ENCODE measurements at regions not wholly inside any gene's neighbourhood (a gene's known extent, or its start where the extent isn't known, plus 50 kb on each side); places are given as distances from the start of the nearest gene placed in this dataset.

GRCh38 chr20:47854687-47855212 is 69.5 kb upstream of the SULF2 start:
- H3K4me3 ChIP-seq (ENCODE audit: low read depth, low read length), result no peak overlapping the region
- no peak overlapping the region for H3K27ac ChIP-seq (ENCODE audit: low read depth, low read length)
- H3K4me1 ChIP-seq (ENCODE audit: control insufficient read depth in 1 of 2, insufficient read depth in 2 of 2, low read length in 2 of 2), result peaks cover 8 to 9% of the 10 kb centered on the region in 2 experiments
- H3K9ac ChIP-seq (ENCODE audit: low read length), result no peak overlapping the region
- no peak overlapping the region for H2BK5ac ChIP-seq (ENCODE audit: low read depth, low read length, poor library complexity)
- no peak overlapping the region for H4K91ac ChIP-seq (ENCODE audit: low read depth, low read length)
- H3K4me2 ChIP-seq (ENCODE audit: low read length), result no peak overlapping the region
- no peak overlapping the region for H2BK120ac ChIP-seq (ENCODE audit: insufficient read depth, low read length, poor library complexity)
- no peak overlapping the region for H4K8ac ChIP-seq (ENCODE audit: low read depth, low read length)
- no peak overlapping the region for H3K18ac ChIP-seq (ENCODE audit: low read length)
- no peaks in the 10 kb centered on the region for H3K27me3 ChIP-seq (ENCODE audit: insufficient read depth, low read length)
- no CpG with 5 or more reads among the region's 10 CpGs for WGBS (ENCODE audit: extremely low coverage, insufficient coverage, insufficient read length)
- no peak overlapping the region for H2AK5ac ChIP-seq (ENCODE audit: low read length)
- no peak overlapping the region for H3K23ac ChIP-seq (ENCODE audit: low read length)
- H3K14ac ChIP-seq (ENCODE audit: low read length), result no peak overlapping the region
- H4K12ac ChIP-seq (ENCODE audit: low read depth, low read length), result no peak overlapping the region
- H2BK12ac ChIP-seq (ENCODE audit: low read length), result no peak overlapping the region
- no peaks in the 10 kb centered on the region for H3K79me1 ChIP-seq (ENCODE audit: low read length)
- H3K9me3 ChIP-seq (ENCODE audit: insufficient read depth, low read depth, low read length), result peaks cover 13% of the 10 kb centered on the region
- no peaks in the 10 kb centered on the region for H3K36me3 ChIP-seq (ENCODE audit: control insufficient read depth in 1 of 2, insufficient read depth in 2 of 2, low read length in 2 of 2)
- H3K4ac ChIP-seq (ENCODE audit: low read depth, low read length), result no peak overlapping the region
- no peaks in the 10 kb centered on the region for H3K79me2 ChIP-seq (ENCODE audit: control insufficient read depth, insufficient read depth, low read length, poor library complexity)
- DNase-seq, result peak in 1 of 2 donors; percentile 60
- H2AFZ ChIP-seq (ENCODE audit: insufficient read depth, low read length, poor library complexity), result no peak overlapping the region

- Histone ChIP-seq H3K4ac (ENCODE audit: low read depth, low read length) (no peak overlapping the region), H2AFZ (ENCODE audit: insufficient read depth, low read length, poor library complexity) (no peak overlapping the region), H2AK5ac (ENCODE audit: low read length) (no peak overlapping the region), H2BK5ac (ENCODE audit: low read depth, low read length, poor library complexity) (no peak overlapping the region), H3K23ac (ENCODE audit: low read length) (no peak overlapping the region), H3K4me1 (ENCODE audit: control insufficient read depth in 1 of 2, insufficient read depth in 2 of 2, low read length in 2 of 2) (no peaks in the 10 kb centered on the region), H3K4me2 (ENCODE audit: low read length) (no peak overlapping the region), H4K12ac (ENCODE audit: low read depth, low read length) (no peak overlapping the region), H3K9ac (ENCODE audit: low read length) (no peak overlapping the region), H3K4me3 (ENCODE audit: low read depth, low read length) (no peak overlapping the region), H2BK120ac (ENCODE audit: insufficient read depth, low read length, poor library complexity) (no peak overlapping the region), H2BK12ac (ENCODE audit: low read length) (no peak overlapping the region), H3K79me2 (ENCODE audit: control insufficient read depth, insufficient read depth, low read length, poor library complexity) (no peaks in the 10 kb centered on the region), H3K79me1 (ENCODE audit: low read length) (no peaks in the 10 kb centered on the region), H4K8ac (ENCODE audit: low read depth, low read length) (no peak overlapping the region), H3K14ac (ENCODE audit: low read length) (no peak overlapping the region), H3K36me3 (ENCODE audit: control insufficient read depth in 1 of 2, insufficient read depth in 2 of 2, low read length in 2 of 2) (no peaks in the 10 kb centered on the region), H3K9me3 (ENCODE audit: insufficient read depth, low read depth, low read length) (peaks cover 13% of the 10 kb centered on the region), H3K27me3 (ENCODE audit: insufficient read depth, low read length) (no peaks in the 10 kb centered on the region), H4K91ac (ENCODE audit: low read depth, low read length) (no peak overlapping the region), H3K18ac (ENCODE audit: low read length) (no peak overlapping the region), H3K27ac (ENCODE audit: low read depth, low read length) (no peak overlapping the region)
- no peak for DNase-seq
- WGBS (ENCODE audit: extremely low coverage, insufficient coverage, insufficient read length), result no CpG with 5 or more reads among the region's 7 CpGs
Measured at GRCh38 chr20:47851774-47852173, 66.5 kb upstream of the SULF2 start.

GRCh38 chr20:47850146-47850545 is 64.9 kb upstream of the SULF2 start:
- no peak overlapping the region for H3K9ac ChIP-seq (ENCODE audit: low read length)
- H3K23ac ChIP-seq (ENCODE audit: low read length), result no peak overlapping the region
- no peak overlapping the region for H3K4me3 ChIP-seq (ENCODE audit: low read depth, low read length)
- DNase-seq, result no peak
- H3K27ac ChIP-seq (ENCODE audit: low read depth, low read length), result no peak overlapping the region
- H3K4me1 ChIP-seq (ENCODE audit: control insufficient read depth in 1 of 2, insufficient read depth in 2 of 2, low read length in 2 of 2), result no peaks in the 10 kb centered on the region
- no peaks in the 10 kb centered on the region for H3K79me2 ChIP-seq (ENCODE audit: control insufficient read depth, insufficient read depth, low read length, poor library complexity)
- no peaks in the 10 kb centered on the region for H3K79me1 ChIP-seq (ENCODE audit: low read length)
- peaks cover 13% of the 10 kb centered on the region for H3K9me3 ChIP-seq (ENCODE audit: insufficient read depth, low read depth, low read length)
- H4K8ac ChIP-seq (ENCODE audit: low read depth, low read length), result no peak overlapping the region
- H3K18ac ChIP-seq (ENCODE audit: low read length), result no peak overlapping the region
- no peak overlapping the region for H3K14ac ChIP-seq (ENCODE audit: low read length)
- no peak overlapping the region for H2BK120ac ChIP-seq (ENCODE audit: insufficient read depth, low read length, poor library complexity)
- H2AK5ac ChIP-seq (ENCODE audit: low read length), result no peak overlapping the region
- WGBS (ENCODE audit: extremely low coverage, insufficient coverage, insufficient read length), result no CpG with 5 or more reads among the region's 5 CpGs
- H3K36me3 ChIP-seq (ENCODE audit: control insufficient read depth in 1 of 2, insufficient read depth in 2 of 2, low read length in 2 of 2), result no peaks in the 10 kb centered on the region
- no peak overlapping the region for H3K4me2 ChIP-seq (ENCODE audit: low read length)
- H4K91ac ChIP-seq (ENCODE audit: low read depth, low read length), result no peak overlapping the region
- H3K4ac ChIP-seq (ENCODE audit: low read depth, low read length), result no peak overlapping the region
- H4K12ac ChIP-seq (ENCODE audit: low read depth, low read length), result no peak overlapping the region
- no peak overlapping the region for H2BK12ac ChIP-seq (ENCODE audit: low read length)
- H2AFZ ChIP-seq (ENCODE audit: insufficient read depth, low read length, poor library complexity), result no peak overlapping the region
- H3K27me3 ChIP-seq (ENCODE audit: insufficient read depth, low read length), result no peaks in the 10 kb centered on the region
- no peak overlapping the region for H2BK5ac ChIP-seq (ENCODE audit: low read depth, low read length, poor library complexity)

- Histone ChIP-seq H3K18ac (ENCODE audit: low read length) (no peak overlapping the region), H2BK120ac (ENCODE audit: insufficient read depth, low read length, poor library complexity) (no peak overlapping the region), H4K8ac (ENCODE audit: low read depth, low read length) (no peak overlapping the region), H2BK12ac (ENCODE audit: low read length) (no peak overlapping the region), H3K23ac (ENCODE audit: low read length) (no peak overlapping the region), H3K9ac (ENCODE audit: low read length) (no peak overlapping the region), H2AK5ac (ENCODE audit: low read length) (no peak overlapping the region), H3K79me1 (ENCODE audit: low read length) (no peaks in the 10 kb centered on the region), H3K9me3 (ENCODE audit: insufficient read depth, low read depth, low read length) (peaks cover 10% of the 10 kb centered on the region), H4K91ac (ENCODE audit: low read depth, low read length) (no peak overlapping the region), H4K12ac (ENCODE audit: low read depth, low read length) (no peak overlapping the region), H3K36me3 (ENCODE audit: control insufficient read depth in 1 of 2, insufficient read depth in 2 of 2, low read length in 2 of 2) (no peaks in the 10 kb centered on the region), H2AFZ (ENCODE audit: insufficient read depth, low read length, poor library complexity) (no peak overlapping the region), H3K27ac (ENCODE audit: low read depth, low read length) (no peak overlapping the region), H3K79me2 (ENCODE audit: control insufficient read depth, insufficient read depth, low read length, poor library complexity) (no peaks in the 10 kb centered on the region), H2BK5ac (ENCODE audit: low read depth, low read length, poor library complexity) (no peak overlapping the region), H3K14ac (ENCODE audit: low read length) (no peak overlapping the region), H3K4me3 (ENCODE audit: low read depth, low read length) (no peak overlapping the region), H3K4me1 (ENCODE audit: control insufficient read depth in 1 of 2, insufficient read depth in 2 of 2, low read length in 2 of 2) (no peaks in the 10 kb centered on the region), H3K27me3 (ENCODE audit: insufficient read depth, low read length) (no peaks in the 10 kb centered on the region), H3K4me2 (ENCODE audit: low read length) (no peak overlapping the region), H3K4ac (ENCODE audit: low read depth, low read length) (no peak overlapping the region)
- WGBS (ENCODE audit: extremely low coverage, insufficient coverage, insufficient read length), result no CpG with 5 or more reads among the region's 2 CpGs
- DNase-seq, result no peak
Measured at GRCh38 chr20:47849596-47849995, 64.3 kb upstream of the SULF2 start.
